K562 (cell line): ENCODE measurements at regions not wholly inside any gene's neighbourhood (a gene's known extent, or its start where the extent isn't known, plus 50 kb on each side); places are given as distances from the start of the nearest gene placed in this dataset.

Experiments
- ATAC-seq: fragments of 200-7000 bp; cut with Tn5 transposase; 3 replicates; pipeline ENCODE4 v1.9.1; 2020; ENCODE audit warnings: moderate library complexity
- BruUV-seq: library from RNA; stranded (reverse); fragments of 400-500 nt; replicated peaks from 2 replicates; lab custom pipeline; 2021; lab: Mats Ljungman, UMichigan
- CTCF ChIA-PET: fragments of 300-600 bp; formaldehyde crosslinking; extraction: SDS; loops from one replicate; lab custom pipeline; 2021; ENCODE audit warnings: low intra/inter-chr PET ratio; lab: Yijun Ruan, JAX
- POLR2A ChIA-PET: fragments of 300-600, 350-650 bp; sonication (Branson Sonifier 250); formaldehyde crosslinking; extraction: SDS; loops from one replicate; lab custom pipeline; 2021; ENCODE audit warnings: antibody characterized with exemption, inconsistent platforms; lab: Yijun Ruan, JAX
- DNase-seq, 4 experiments: peaks; one replicate each; pipeline versions ENCODE4 v3.0.0 to v3.0.0-alpha.2; 2011 to 2018; ENCODE audit warnings: low spot score in 3 of 4, mixed read lengths in 3 of 4; ENCODE audit errors: extremely low read depth in 1 of 4
- FAIRE-seq: peaks from 2 replicates; lab custom pipeline; 2011; peaks lifted over from hg19 to GRCh38; lab: Jason Lieb, UNC
- H2AFZ ChIP-seq: 2 replicates; pipeline ENCODE4 v1.6.0; 2011; ENCODE audit warnings: low read depth, low read length, control low read depth, inconsistent platforms
- H3K27ac ChIP-seq: fragments of 200-600 bp; 3 replicates; pipeline ENCODE4 v1.8.0; 2011; ENCODE audit warnings: low read depth, mild to moderate bottlenecking, control low read depth, inconsistent platforms, low read length, moderate library complexity, mixed read lengths; ENCODE audit errors: extremely low read depth
- H3K27me3 ChIP-seq, 2 experiments: fragments of 300-600 bp in 1 of 2; 2 replicates in 1 of 2; 3 replicates in 1 of 2; pipeline versions ENCODE4 v1.6.0 to v1.8.0; 2011; ENCODE audit warnings: inconsistent platforms in 2 of 2, low read length in 2 of 2, mild to moderate bottlenecking in 1 of 2, mixed read lengths in 1 of 2, moderate library complexity in 1 of 2; ENCODE audit not compliant: control insufficient read depth in 2 of 2, insufficient read depth in 2 of 2
- H3K36me3 ChIP-seq: fragments of 300-600 bp; 3 replicates; pipeline ENCODE4 v1.8.0; 2011; ENCODE audit warnings: mild to moderate bottlenecking, low read length, inconsistent platforms; ENCODE audit not compliant: control insufficient read depth, insufficient read depth
- H3K4me1 ChIP-seq, 2 experiments: fragments of 200-600 bp in 1 of 2; replicated peaks in 1 of 2; 2 replicates in 1 of 2; 3 replicates in 1 of 2; pipeline versions ENCODE4 v1.5.1 to v1.8.0; 2011; ENCODE audit warnings: inconsistent platforms in 2 of 2, low read length in 2 of 2, mild to moderate bottlenecking in 1 of 2, mixed read lengths in 1 of 2, moderate library complexity in 1 of 2; ENCODE audit not compliant: control insufficient read depth in 2 of 2, insufficient read depth in 2 of 2
- H3K4me2 ChIP-seq: 2 replicates; pipeline ENCODE4 v1.6.1; 2011; ENCODE audit warnings: low read length, control low read depth, inconsistent platforms, mixed read lengths; ENCODE audit not compliant: insufficient read depth
- H3K4me3 ChIP-seq: fragments of 200-600 bp; sonication (generic), shearing (Covaris generic); 2 replicates; pipeline ENCODE4 v1.5.1; 2016; ENCODE audit warnings: control low read depth, inconsistent platforms
- H3K79me2 ChIP-seq: fragments of 200-600 bp; 3 replicates; pipeline ENCODE4 v1.8.0; 2011; ENCODE audit warnings: low read length, inconsistent platforms; ENCODE audit not compliant: control insufficient read depth, insufficient read depth
- H3K9ac ChIP-seq, 2 experiments: 2 replicates each; pipeline versions ENCODE4 v1.6.0 to v1.6.1; 2011; ENCODE audit warnings: low read depth in 2 of 2, low read length in 2 of 2, control low read depth in 1 of 2, inconsistent platforms in 1 of 2, mild to moderate bottlenecking in 1 of 2, mixed read lengths in 1 of 2; ENCODE audit not compliant: insufficient read depth in 1 of 2
- H3K9me1 ChIP-seq: one replicate; pipeline ENCODE4 v1.6.0; 2011; ENCODE audit warnings: inconsistent platforms, mild to moderate bottlenecking, low read length, moderate library complexity; ENCODE audit not compliant: control insufficient read depth, insufficient read depth
- H3K9me3 ChIP-seq: replicated peaks from 2 replicates; pipeline ENCODE4 v1.5.1; 2011; ENCODE audit warnings: low read depth, low read length, inconsistent platforms; ENCODE audit not compliant: control insufficient read depth, insufficient read depth
- H4K20me1 ChIP-seq: replicated peaks from 2 replicates; pipeline ENCODE4 v1.6.1; 2011; ENCODE audit warnings: low read length, inconsistent platforms, mixed read lengths; ENCODE audit not compliant: control insufficient read depth, insufficient read depth
- ARID4B ChIP-seq: sonication (generic); formaldehyde crosslinking; IDR thresholded peaks from 2 replicates; pipeline ENCODE4 v1.8.0; 2022; ENCODE audit warnings: mild to moderate bottlenecking, missing genetic modification reagents
- EWSR1 ChIP-seq: fragments of 450-650 bp; IDR thresholded peaks from 2 replicates; pipeline ENCODE4 v1.6.1; 2018; ENCODE audit warnings: borderline replicate concordance, mild to moderate bottlenecking, low read depth, moderate library complexity; ENCODE audit not compliant: partially characterized antibody
- IRF9 ChIP-seq: fragments of 450-650 bp; IDR thresholded peaks from 2 replicates; pipeline ENCODE4 v1.6.1; 2016; ENCODE audit warnings: missing biosample characterization, missing genetic modification characterization
- JUNB ChIP-seq: fragments of 450-650 bp; formaldehyde crosslinking; conservative IDR thresholded peaks from 2 replicates; pipeline ENCODE4 v1.4.0; 2020; ENCODE audit warnings: mild to moderate bottlenecking
- MAZ ChIP-seq, 2 experiments: fragments of 450-650 bp in 1 of 2; sonication (generic) in 1 of 2; formaldehyde crosslinking; IDR thresholded peaks in 1 of 2; conservative IDR thresholded peaks in 1 of 2; 2 replicates each; pipeline versions ENCODE4 v1.4.0 to v1.5.0; 2020; ENCODE audit warnings: mild to moderate bottlenecking in 1 of 2, missing genetic modification reagents in 1 of 2
- ZNF696 ChIP-seq: fragments of 250-450 bp; sonication (Bioruptor Pico); conservative IDR thresholded peaks from 2 replicates; pipeline ENCODE4 v1.4.0; 2020; ENCODE audit warnings: mild to moderate bottlenecking, moderate library complexity
- whole genome bisulfite sequencing: fragments of 100-300 bp; shearing (Covaris generic); methylation state at CpG from one replicate; pipeline ENCODE4 v1.1.6; 2016; ENCODE audit warnings: low coverage, mixed read lengths; ENCODE audit not compliant: insufficient coverage; ENCODE audit errors: missing lambda C conversion rate; 5-methylcytosine and 5-hydroxymethylcytosine counted together
- in situ Hi-C: fragments of 300-500 bp; cut with MboI; formaldehyde crosslinking; loops from 4 replicates; pipeline ENCODE4 v1.15.0; 2018; ENCODE audit warnings: inconsistent platforms, mixed read lengths
- intact Hi-C: fragments of 100-400 bp; cut with micrococcal nuclease; formaldehyde crosslinking; loops from 2 replicates; pipeline ENCODE4 v1.14.2; 2022

GRCh38 chr3:144034715-144035290, 63.2 kb downstream of the DIPK2A start:
- no peaks in the 10 kb centered on the region for H3K79me2 ChIP-seq
- no peak overlapping the region for H3K9ac ChIP-seq
- no peak overlapping the region for H3K27ac ChIP-seq
- H3K4me3 ChIP-seq = no peak overlapping the region
- H2AFZ ChIP-seq = no peak overlapping the region
- no peak for TF ChIP-seq JUNB
- TF ChIP-seq MAZ (CRISPR knock-in tag; conservative IDR thresholded peaks at IDR 0.05 in 1 of 2, IDR thresholded peaks at IDR 0.05 in 1 of 2) = no peak
- TF ChIP-seq ZNF696 = no peak
- no peak for TF ChIP-seq EWSR1
- no peak for TF ChIP-seq IRF9 (tag)
- no peak for TF ChIP-seq ARID4B (CRISPR knock-in tag)
- no peaks in the 10 kb centered on the region for H3K36me3 ChIP-seq
- ATAC-seq (no peak), DNase-seq (no peak), FAIRE-seq (no peak)
- ChIA-PET POLR2A (no interaction called here), CTCF (no interaction called here)
- no peaks in the 10 kb centered on the region for H3K4me1 ChIP-seq
- no peaks in the 10 kb centered on the region for H4K20me1 ChIP-seq
- no peaks in the 10 kb centered on the region for H3K9me3 ChIP-seq
- no peaks in the 10 kb centered on the region for H3K9me1 ChIP-seq
- no peaks in the 10 kb centered on the region for H3K27me3 ChIP-seq
- intact Hi-C loops = no loop called here
- BruUV-seq = no TSS peak
- no peak overlapping the region for H3K4me2 ChIP-seq
- WGBS = 3% methylated on average over 2 of the region's 2 CpGs
- in situ Hi-C loops = no loop called here
